T-helper 2 cell treated with Interferon-gamma antibody and Interleukin-4, amounts not matched to agents 5 μg/mL and 100 μg/mL, for 36 hours (primary cell): ENCODE measurements at regions not wholly inside any gene's neighbourhood (a gene's known extent, or its start where the extent isn't known, plus 50 kb on each side); places are given as distances from the start of the nearest gene placed in this dataset.

ENCODE experiments used
- DNase-seq: peaks from one replicate; pipeline ENCODE4 v3.0.0; 2021; ENCODE audit warnings: low spot score
- H3K27ac Mint-ChIP-seq: one replicate; pipeline ENCODE4 v1.8.0; 2021; ENCODE audit warnings: mild to moderate bottlenecking, mixed read lengths
- H3K27me3 Mint-ChIP-seq: one replicate; pipeline ENCODE4 v1.8.0; 2021; ENCODE audit warnings: low read depth, mixed read lengths
- H3K36me3 Mint-ChIP-seq: one replicate; pipeline ENCODE4 v1.8.0; 2021; ENCODE audit warnings: low read depth, mixed read lengths
- H3K4me1 Mint-ChIP-seq: one replicate; pipeline ENCODE4 v1.8.0; 2021; ENCODE audit warnings: low read depth, mixed read lengths
- H3K4me3 Mint-ChIP-seq: one replicate; pipeline ENCODE4 v1.8.0; 2022; ENCODE audit warnings: mild to moderate bottlenecking, moderate library complexity, mixed read lengths
- H3K9me3 Mint-ChIP-seq: one replicate; pipeline ENCODE4 v1.8.0; 2021; ENCODE audit warnings: mixed read lengths

DNA sequence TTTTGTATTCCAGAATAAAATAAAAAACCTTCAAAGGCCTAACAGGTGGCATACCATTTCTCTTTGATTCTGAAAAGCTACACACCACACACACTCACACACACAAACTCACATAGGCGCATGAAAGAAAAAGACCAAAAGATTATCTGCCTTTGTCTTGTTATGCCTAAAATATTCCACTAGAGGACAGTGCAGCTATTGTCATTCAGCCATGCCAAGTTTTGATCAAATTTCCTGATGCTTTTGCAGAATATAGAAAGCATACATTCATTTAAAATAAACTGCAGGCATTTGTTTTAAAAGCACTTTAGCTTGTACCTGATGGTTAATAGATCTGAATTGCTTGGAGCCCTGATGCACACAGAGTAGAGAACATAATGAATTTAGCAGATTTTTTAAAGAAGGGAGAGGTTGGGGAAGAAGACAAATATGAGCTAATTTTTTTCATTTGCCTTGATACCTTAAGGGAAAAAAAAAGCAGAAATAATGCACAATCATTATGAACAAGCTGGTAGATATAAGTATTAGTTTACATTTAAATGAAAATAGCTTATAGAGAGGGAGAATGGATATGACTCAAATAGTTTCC, 1766.9 kb upstream of the SEL1L start:
- Mint-ChIP-seq H3K27ac (no peak overlapping the region), H3K27me3 (no peaks in the 10 kb centered on the region), H3K4me1 (no peaks in the 10 kb centered on the region), H3K9me3 (peaks cover 4% of the 10 kb centered on the region), H3K36me3 (no peaks in the 10 kb centered on the region), H3K4me3 (no peak overlapping the region)
- no peak for DNase-seq

DNA sequence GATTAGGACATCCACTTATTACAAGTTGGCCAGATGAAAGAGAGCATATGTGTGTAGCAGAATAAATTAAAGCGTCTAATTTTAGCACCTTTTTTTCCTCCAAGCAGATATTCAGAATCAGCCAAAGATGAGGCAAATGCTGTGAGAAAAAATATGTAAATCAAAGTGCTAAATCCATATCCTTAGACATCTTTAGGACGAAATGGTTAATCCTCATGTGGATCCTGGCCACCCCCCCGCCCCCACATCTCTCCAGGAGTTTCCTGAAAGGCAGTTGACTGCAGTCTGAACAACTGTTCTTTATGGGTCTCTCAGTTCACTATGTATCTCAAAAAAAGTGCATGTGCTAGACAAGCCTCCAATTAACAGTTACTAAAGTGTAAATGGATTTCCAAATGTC, 1768.1 kb upstream of the SEL1L start:
- Mint-ChIP-seq H3K27me3 (no peaks in the 10 kb centered on the region), H3K4me1 (no peaks in the 10 kb centered on the region), H3K27ac (no peak overlapping the region), H3K4me3 (no peak overlapping the region), H3K9me3 (peaks cover 4% of the 10 kb centered on the region), H3K36me3 (no peaks in the 10 kb centered on the region)
- DNase-seq, result no peak

DNA sequence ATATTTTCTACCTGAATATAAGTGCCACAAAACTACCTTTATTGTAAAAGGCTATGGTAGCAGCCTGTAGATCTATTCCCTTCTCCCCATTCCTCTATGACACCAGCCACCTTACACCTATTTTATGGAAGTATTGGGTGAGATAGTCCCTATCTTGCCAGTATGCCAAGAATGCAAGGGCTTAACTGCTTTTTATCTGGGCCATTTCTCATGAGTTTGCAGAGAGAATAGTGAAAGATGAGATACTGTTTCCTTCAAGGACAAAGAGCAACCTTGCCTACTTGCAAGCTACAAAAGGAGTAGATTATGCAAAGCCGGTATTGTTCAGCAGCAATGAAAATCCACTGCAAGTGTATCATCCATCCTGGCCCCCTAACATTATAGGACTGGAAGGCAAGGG, 1775.6 kb upstream of the SEL1L start:
- Mint-ChIP-seq H3K36me3 (peaks cover 2% of the 10 kb centered on the region), H3K4me1 (no peaks in the 10 kb centered on the region), H3K27me3 (no peaks in the 10 kb centered on the region), H3K9me3 (peaks cover 15% of the 10 kb centered on the region), H3K4me3 (no peak overlapping the region), H3K27ac (no peak overlapping the region)
- no peak for DNase-seq

DNA sequence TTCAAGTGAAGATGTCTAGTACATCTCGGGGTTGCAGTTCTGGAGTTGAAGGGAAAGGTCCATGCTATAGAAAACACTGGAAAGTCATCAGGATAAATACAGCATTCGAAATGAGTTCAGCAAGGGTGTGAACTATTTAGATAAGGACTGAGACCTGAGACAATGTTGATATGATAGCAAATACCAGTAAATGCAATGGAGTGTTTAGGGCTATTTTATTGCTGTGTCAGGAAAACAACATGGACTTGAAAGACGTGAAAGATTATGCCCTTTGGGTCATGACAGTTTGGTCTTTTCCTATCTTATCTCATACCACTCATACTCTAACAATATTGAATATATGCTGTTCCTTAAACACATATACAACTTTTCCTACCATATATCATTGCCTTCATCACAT, 1776.2 kb upstream of the SEL1L start:
- H3K4me1 Mint-ChIP-seq, result no peaks in the 10 kb centered on the region
- H3K27me3 Mint-ChIP-seq, result no peaks in the 10 kb centered on the region
- H3K9me3 Mint-ChIP-seq, result peaks cover 20% of the 10 kb centered on the region
- peaks cover 2% of the 10 kb centered on the region for H3K36me3 Mint-ChIP-seq
- no peak overlapping the region for H3K27ac Mint-ChIP-seq
- no peak overlapping the region for H3K4me3 Mint-ChIP-seq
- DNase-seq, result no peak

DNA sequence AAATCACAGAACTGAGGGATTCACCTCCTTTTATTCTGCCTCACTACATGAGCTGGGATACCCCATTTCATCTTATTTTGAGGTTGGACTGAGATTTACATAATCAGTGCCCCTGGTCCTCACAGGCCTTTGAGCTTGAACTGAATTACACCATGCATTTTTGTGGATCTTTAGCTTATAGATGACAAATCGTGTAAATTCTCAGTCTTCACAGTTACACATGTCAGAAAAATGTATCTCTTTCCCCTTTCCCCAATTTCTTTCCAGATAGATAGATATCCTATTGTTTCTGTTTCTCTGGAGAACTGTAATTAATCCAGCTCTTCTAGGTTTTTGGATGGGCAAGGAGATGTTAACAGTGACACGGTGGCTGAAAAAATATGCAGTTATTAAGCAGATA, 1778.9 kb upstream of the SEL1L start:
- H3K4me1 Mint-ChIP-seq, result no peaks in the 10 kb centered on the region
- H3K4me3 Mint-ChIP-seq, result no peak overlapping the region
- peaks cover 27% of the 10 kb centered on the region for H3K9me3 Mint-ChIP-seq
- no peaks in the 10 kb centered on the region for H3K27me3 Mint-ChIP-seq
- H3K36me3 Mint-ChIP-seq, result peaks cover 2% of the 10 kb centered on the region
- no peak overlapping the region for H3K27ac Mint-ChIP-seq
- DNase-seq, result no peak

DNA sequence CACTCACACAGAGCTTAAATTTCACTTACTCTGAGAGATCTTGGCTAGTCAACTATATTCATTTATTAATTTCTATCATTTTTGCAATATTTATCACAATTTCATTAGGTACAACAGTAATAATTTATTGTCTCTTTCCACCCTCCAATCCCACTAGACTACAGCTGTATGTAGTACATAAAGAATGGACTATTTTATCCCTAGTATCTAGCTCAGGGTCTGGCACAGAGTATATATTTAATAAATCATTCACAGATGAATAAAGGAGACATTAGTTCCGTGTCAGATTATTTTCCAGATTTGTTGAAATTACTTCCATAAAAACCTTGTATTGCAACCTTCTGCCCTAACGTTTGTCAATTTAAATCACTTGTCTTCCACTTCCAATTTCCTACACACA, 1781.1 kb upstream of the SEL1L start:
- Mint-ChIP-seq H3K36me3 (peaks cover 2% of the 10 kb centered on the region), H3K27me3 (no peaks in the 10 kb centered on the region)

DNA sequence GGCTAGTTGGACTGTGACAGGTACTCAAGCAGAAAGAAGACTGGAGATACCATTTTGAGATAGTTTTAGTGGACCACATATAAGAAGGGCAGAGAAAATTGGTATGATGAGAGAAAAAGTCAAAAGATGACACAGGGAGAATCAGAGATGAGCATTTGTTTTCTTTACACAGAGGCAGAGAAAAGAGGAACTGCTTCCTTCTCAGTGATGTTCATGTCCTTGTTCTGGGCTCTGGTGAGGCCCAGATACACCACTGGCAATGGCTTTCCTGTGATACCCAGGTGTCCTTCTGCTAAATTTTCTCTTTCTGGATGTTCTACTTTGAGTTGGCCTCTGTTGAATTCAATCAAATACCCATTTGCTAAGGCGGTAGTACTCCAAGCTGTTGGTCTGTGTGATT, 1782.7 kb upstream of the SEL1L start:
- Mint-ChIP-seq H3K27me3 (no peaks in the 10 kb centered on the region), H3K4me1 (no peaks in the 10 kb centered on the region), H3K4me3 (no peak overlapping the region), H3K27ac (no peak overlapping the region), H3K9me3 (peaks cover 19% of the 10 kb centered on the region), H3K36me3 (no peaks in the 10 kb centered on the region)
- DNase-seq, result no peak

More for the DNA sequence above, 1781.1 kb upstream of the SEL1L start:
- DNase-seq, result no peak
- H3K4me1 Mint-ChIP-seq, result no peaks in the 10 kb centered on the region
- peaks cover 25% of the 10 kb centered on the region for H3K9me3 Mint-ChIP-seq
- H3K4me3 Mint-ChIP-seq, result no peak overlapping the region
- H3K27ac Mint-ChIP-seq, result no peak overlapping the region

DNA sequence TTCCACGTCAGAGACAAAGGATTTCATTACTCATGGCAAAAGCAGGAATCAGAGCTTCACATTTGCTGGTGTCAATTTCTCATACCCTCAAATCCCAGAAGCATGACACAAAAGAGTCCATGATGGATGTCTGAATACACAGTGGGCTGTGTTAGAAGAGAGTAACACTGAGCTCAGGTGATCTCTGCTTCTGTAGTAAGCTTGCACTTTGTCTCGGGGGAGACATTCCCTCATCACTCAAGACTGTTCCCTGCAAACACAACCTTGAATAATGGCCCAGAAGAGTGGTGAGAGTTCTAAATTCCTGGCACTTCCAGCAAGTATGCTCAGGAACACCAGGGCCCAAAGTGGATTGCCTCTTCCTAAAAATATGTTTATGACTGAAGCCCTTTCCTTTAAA, 1787.2 kb upstream of the SEL1L start:
- H3K9me3 Mint-ChIP-seq, result peaks cover 15% of the 10 kb centered on the region
- H3K4me3 Mint-ChIP-seq, result no peak overlapping the region
- no peak overlapping the region for H3K27ac Mint-ChIP-seq

DNA sequence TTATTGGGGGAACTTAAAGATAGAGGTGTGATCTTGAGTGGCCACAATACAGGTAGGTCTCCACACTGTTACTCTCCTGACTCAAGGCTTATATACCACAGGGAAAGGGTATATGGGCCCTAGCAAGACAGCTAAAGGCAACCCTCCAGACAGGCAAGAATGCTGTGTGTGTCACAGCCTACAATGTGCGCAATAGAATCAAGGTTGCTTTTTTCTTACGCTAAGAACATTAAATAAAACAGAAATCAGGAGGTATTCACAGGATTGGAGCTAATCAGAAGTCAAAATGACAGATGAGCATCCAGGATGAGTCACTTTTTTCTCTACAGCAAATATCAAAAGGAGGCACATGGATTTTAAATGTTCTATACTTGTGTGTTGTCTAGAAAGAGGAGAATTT, 1797.9 kb upstream of the SEL1L start:
- no peak overlapping the region for H3K27ac Mint-ChIP-seq
- H3K4me3 Mint-ChIP-seq, result no peak overlapping the region
- H3K36me3 Mint-ChIP-seq, result no peaks in the 10 kb centered on the region
- DNase-seq, result no peak
- H3K27me3 Mint-ChIP-seq, result no peaks in the 10 kb centered on the region
- H3K9me3 Mint-ChIP-seq, result peaks cover 25% of the 10 kb centered on the region
- H3K4me1 Mint-ChIP-seq, result no peaks in the 10 kb centered on the region

More for the DNA sequence above, 1787.2 kb upstream of the SEL1L start:
- Mint-ChIP-seq H3K36me3 (no peaks in the 10 kb centered on the region), H3K4me1 (no peaks in the 10 kb centered on the region), H3K27me3 (no peaks in the 10 kb centered on the region)
- no peak for DNase-seq

DNA sequence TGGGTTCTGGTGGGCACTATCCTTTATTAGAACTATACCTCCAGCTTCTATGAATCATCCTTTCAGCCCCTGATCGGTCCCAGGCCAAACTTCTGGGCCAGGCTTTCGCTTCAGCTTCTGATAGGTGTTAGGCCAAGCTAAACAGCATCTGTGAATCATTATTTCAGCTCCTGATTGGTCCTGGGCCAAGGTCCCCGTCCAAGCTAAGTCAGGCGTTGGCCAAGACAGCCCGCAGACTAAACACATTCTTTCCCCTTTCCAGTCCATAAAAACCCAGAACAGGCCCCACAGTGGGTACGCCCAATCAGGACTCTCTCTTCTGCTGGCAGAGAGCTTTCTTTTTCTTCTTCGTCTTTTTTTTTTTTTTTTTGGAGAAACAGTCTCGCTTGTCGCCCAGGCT, 1808.9 kb upstream of the SEL1L start:
- Mint-ChIP-seq H3K4me1 (no peaks in the 10 kb centered on the region), H3K27ac (no peak overlapping the region), H3K9me3 (peaks cover 26% of the 10 kb centered on the region), H3K36me3 (no peaks in the 10 kb centered on the region), H3K4me3 (no peak overlapping the region), H3K27me3 (no peaks in the 10 kb centered on the region)
- DNase-seq, result no peak

DNA sequence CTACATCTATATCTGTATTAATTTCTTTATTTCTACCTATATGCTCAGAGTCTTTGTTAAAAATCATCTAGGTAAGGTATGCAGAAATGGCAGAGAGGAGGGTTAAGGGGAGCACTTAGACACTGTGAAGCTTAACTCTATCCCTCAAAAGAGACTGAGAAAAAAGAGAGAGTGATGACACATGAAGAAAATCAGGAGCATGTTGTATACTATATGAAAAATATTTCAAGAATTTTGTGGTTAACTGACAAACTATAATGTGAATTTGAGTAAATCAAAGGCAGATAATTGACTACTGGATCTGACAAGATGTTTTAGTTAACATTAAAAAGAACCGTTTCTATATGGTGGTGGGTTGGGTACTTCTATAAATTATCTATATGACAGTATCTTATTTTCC, 1814.2 kb upstream of the SEL1L start:
- Mint-ChIP-seq H3K27ac (no peak overlapping the region), H3K4me3 (no peak overlapping the region), H3K4me1 (no peaks in the 10 kb centered on the region), H3K9me3 (peaks cover 34% of the 10 kb centered on the region), H3K36me3 (no peaks in the 10 kb centered on the region), H3K27me3 (no peaks in the 10 kb centered on the region)
- no peak for DNase-seq

DNA sequence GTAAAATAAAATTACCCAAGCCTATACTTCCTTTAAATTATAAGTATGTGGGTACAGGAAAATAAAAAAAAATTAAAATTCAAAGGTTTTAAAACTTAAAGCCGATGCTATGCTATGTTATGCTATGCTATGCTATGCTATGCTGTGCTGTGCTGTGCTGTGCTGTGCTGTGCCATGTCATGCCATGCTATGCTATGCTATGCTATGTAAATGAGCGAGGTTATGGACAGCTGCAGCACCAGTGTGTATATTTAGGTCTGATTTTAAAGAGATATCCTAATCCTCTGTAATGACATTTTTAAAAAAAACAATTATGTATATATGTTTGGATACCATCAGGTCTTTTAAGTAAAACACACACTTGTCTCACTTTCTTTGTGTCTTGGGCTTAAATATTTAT, 1822.0 kb upstream of the SEL1L start:
- Mint-ChIP-seq H3K27me3 (no peaks in the 10 kb centered on the region), H3K36me3 (no peaks in the 10 kb centered on the region), H3K9me3 (peaks cover 46% of the 10 kb centered on the region), H3K4me3 (no peak overlapping the region), H3K4me1 (no peaks in the 10 kb centered on the region), H3K27ac (no peak overlapping the region)
- no peak for DNase-seq

DNA sequence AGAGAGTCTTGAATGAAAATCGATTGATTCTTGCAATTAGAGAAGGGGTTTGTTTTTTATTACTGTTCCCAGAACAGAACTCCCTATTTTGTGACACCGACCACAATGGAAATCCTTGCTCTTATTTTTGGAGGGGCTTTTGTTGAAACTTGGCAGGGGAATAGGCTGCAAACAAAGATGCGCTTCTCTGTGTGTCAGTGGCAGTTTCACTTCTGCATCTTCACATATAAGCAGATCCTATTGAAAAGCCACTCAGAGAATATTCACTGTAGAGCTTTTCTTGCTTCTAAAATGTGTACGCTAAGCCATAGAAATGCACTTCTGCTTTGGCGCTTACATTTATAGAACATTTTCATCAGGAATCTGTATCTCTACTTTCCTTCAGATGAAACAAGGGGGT, 1822.4 kb upstream of the SEL1L start:
- H3K36me3 Mint-ChIP-seq, result no peaks in the 10 kb centered on the region
- no peaks in the 10 kb centered on the region for H3K27me3 Mint-ChIP-seq
- H3K27ac Mint-ChIP-seq, result no peak overlapping the region
- no peaks in the 10 kb centered on the region for H3K4me1 Mint-ChIP-seq
- DNase-seq, result no peak
- peaks cover 46% of the 10 kb centered on the region for H3K9me3 Mint-ChIP-seq
- no peak overlapping the region for H3K4me3 Mint-ChIP-seq

DNA sequence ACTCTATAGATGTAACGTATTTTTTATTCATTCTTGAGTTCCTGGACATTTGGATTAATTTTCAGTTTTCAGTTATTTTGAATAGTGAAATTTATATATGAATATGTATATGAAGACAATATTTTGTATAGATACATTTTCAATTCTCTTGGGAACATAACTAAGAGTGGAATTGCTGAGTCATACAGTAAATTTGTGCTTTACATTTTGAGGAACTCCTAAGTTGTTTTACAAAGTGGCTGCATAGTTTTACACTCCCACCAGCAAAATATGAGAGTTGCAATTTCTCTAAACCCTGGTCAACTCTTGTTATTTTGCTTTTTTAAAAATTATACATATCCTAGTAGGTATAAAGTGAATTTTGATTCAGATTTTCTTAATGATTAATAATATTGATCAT, 1838.6 kb upstream of the SEL1L start:
- Mint-ChIP-seq H3K4me1 (no peaks in the 10 kb centered on the region), H3K36me3 (no peaks in the 10 kb centered on the region), H3K9me3 (peaks cover 38% of the 10 kb centered on the region), H3K27ac (no peak overlapping the region), H3K4me3 (no peak overlapping the region), H3K27me3 (no peaks in the 10 kb centered on the region)
- no peak for DNase-seq

DNA sequence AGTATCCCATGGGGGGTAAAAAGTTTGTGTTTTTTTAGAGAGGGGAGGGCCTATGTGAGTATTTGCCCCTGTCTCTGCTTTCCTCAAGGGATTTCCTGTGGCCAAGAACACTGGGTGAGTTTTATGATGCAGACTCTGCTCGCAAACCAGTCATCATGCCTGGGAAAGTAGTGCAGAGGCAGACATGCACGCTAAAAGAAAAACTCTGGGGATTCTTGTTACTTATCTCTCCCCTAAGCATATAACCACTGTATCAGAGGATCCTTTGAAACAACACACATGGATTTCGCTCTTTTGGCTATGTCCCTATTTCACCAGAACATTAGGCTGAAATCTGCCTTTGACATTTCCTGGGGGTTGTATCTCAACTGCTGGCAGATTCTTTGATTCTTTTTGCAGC, 1845.8 kb upstream of the SEL1L start:
- Mint-ChIP-seq H3K9me3 (peaks cover 47% of the 10 kb centered on the region), H3K36me3 (no peaks in the 10 kb centered on the region)

More for the DNA sequence above, 1845.8 kb upstream of the SEL1L start:
- no peaks in the 10 kb centered on the region for H3K27me3 Mint-ChIP-seq
- no peaks in the 10 kb centered on the region for H3K4me1 Mint-ChIP-seq
- no peak overlapping the region for H3K4me3 Mint-ChIP-seq
- DNase-seq, result no peak
- no peak overlapping the region for H3K27ac Mint-ChIP-seq
